RWPE1 (cell line): ENCODE measurements at regions not wholly inside any gene's neighbourhood (a gene's known extent, or its start where the extent isn't known, plus 50 kb on each side); places are given as distances from the start of the nearest gene placed in this dataset.

Experiments
- CTCF ChIA-PET: fragments of 350-600 bp; sonication (Branson Sonifier 250); formaldehyde crosslinking; extraction: SDS; loops from one replicate; lab custom pipeline; 2021; lab: Yijun Ruan, JAX
- POLR2A ChIA-PET: fragments of 400-600 bp; formaldehyde crosslinking; extraction: SDS; loops from one replicate; lab custom pipeline; 2020; ENCODE audit warnings: antibody characterized with exemption; ENCODE audit not compliant: low non-redundant PET; lab: Yijun Ruan, JAX
- DNase-seq: peaks from one replicate; pipeline ENCODE4 v3.0.0; 2012; ENCODE audit warnings: low spot score
- H3K27ac ChIP-seq: fragments of 450-650 bp; 2 replicates; pipeline ENCODE4 v1.5.1; 2017
- TF ChIP-seq, protein P1 (sequence below): fragments of 450-650 bp; conservative IDR thresholded peaks from 2 replicates; pipeline ENCODE4 v1.5.1; 2017; ENCODE audit warnings: low read depth, mild to moderate bottlenecking

DNA sequence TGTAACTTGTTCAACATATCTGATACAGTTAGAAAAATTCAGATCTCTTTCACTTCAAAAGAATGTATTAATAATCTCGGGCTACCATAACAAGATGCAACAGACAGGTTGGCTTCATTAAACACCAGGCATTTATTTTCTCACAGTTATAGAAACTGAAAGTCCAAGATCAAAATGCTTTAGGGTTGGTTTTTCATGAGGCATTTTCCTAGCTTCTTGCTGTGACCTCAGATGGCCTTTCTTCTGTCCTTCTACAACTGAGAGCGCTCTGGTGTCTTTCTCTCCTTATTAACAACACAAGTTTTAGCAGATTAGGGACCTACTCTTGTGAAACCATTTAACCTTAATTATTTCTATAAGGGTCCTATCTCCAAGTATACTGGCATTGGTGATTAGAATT lies 452.5 kb downstream of the ZNF804A start:
- no peak overlapping the region for H3K27ac ChIP-seq
- DNase-seq, result no peak
- TF ChIP-seq, protein P1, sequence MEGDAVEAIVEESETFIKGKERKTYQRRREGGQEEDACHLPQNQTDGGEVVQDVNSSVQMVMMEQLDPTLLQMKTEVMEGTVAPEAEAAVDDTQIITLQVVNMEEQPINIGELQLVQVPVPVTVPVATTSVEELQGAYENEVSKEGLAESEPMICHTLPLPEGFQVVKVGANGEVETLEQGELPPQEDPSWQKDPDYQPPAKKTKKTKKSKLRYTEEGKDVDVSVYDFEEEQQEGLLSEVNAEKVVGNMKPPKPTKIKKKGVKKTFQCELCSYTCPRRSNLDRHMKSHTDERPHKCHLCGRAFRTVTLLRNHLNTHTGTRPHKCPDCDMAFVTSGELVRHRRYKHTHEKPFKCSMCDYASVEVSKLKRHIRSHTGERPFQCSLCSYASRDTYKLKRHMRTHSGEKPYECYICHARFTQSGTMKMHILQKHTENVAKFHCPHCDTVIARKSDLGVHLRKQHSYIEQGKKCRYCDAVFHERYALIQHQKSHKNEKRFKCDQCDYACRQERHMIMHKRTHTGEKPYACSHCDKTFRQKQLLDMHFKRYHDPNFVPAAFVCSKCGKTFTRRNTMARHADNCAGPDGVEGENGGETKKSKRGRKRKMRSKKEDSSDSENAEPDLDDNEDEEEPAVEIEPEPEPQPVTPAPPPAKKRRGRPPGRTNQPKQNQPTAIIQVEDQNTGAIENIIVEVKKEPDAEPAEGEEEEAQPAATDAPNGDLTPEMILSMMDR, result no peak
- POLR2A ChIA-PET, result no interaction called here
- CTCF ChIA-PET, result no interaction called here

DNA sequence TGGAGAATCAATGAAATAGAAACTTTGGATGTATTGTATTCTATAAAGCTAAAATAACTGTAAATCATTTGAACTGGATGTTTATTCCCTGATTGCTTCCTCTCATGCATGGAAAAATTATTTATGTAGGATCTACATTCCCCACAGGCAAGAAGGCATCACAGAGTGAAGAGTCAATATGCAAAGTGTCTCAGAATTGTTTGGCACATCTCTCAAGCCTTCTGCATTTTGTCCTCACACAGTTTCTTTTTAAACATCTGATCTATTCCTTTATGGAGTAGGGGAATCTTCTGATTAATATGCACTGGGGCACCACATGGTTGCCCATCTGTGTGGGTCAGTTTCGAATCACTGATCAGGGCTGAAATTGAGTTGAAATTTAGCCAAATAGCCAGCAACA lies 465.4 kb downstream of the ZNF804A start:
- no peak for DNase-seq
- ChIA-PET POLR2A (no interaction called here), CTCF (no interaction called here)
- TF ChIP-seq, protein P1, result no peak
- no peak overlapping the region for H3K27ac ChIP-seq

DNA sequence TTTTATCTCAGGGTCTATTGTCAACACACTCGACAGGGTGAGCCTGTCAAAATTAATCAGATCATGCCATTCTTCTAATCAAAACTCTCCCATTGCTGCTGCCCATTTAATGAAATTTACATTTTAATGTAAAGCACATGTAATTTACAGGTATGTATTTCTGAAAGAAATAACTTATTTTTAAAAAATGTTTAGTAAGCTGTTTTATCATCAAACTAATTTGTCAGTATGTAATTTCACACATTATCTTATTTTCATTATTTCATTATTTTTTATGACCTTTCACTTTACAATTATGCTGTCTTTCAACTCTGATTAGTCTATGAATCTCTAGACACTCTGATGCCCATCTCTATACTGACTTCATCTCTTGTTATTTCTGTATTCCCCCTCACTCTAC lies 467.8 kb downstream of the ZNF804A start:
- no peak for DNase-seq
- CTCF ChIA-PET, result no interaction called here
- POLR2A ChIA-PET, result no interaction called here
- H3K27ac ChIP-seq, result no peak overlapping the region
- TF ChIP-seq, protein P1, result no peak

DNA sequence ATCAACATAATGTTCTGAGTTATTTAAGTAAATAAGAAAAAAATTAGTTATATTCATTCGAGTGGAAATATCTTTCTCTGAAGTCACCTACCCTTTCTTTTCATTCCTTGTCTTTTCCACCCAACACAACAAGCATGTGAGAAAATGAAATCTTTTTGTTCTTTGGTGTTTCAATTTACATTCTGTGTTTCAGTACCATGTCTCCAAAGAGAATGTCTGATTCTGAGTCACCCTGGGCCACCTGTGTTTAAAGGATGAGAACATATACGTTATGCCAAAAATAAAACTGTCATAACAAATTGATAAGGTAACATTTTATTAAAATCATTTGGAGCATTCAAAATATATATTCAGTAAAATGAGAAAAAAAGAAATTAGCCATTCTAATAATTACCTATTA lies 470.8 kb downstream of the ZNF804A start:
- POLR2A ChIA-PET, result no interaction called here
- CTCF ChIA-PET, result no interaction called here
- TF ChIP-seq, protein P1, result no peak

DNA sequence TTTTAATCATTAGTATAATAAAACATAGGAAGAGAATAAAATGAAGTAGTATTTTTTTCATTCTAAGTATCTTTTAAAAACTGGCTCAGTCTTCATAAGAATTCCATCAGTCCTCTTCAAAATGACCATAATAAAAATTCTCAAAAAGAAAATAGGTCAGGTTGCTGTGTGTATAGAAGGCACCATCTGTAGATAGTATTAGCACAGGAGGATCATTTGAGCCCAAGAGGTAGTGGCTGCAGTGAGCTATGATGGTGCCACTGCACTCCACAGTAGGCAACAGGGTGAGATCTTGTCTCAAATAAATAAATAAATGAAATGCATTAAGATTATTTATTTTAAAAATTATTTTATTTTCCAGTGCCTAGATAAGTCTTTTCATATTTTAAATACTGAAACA lies 475.8 kb downstream of the ZNF804A start:
- TF ChIP-seq, protein P1, result no peak
- H3K27ac ChIP-seq, result no peak overlapping the region
- POLR2A ChIA-PET, result no interaction called here
- CTCF ChIA-PET, result interaction anchor here (0.8 kb wide), 1 partner anchor 419 kb away, joined by 3 read pairs; no protein-coding TSS in a partner anchor
- no peak for DNase-seq

More for the DNA sequence above, 470.8 kb downstream of the ZNF804A start:
- H3K27ac ChIP-seq, result no peak overlapping the region
- DNase-seq, result no peak

DNA sequence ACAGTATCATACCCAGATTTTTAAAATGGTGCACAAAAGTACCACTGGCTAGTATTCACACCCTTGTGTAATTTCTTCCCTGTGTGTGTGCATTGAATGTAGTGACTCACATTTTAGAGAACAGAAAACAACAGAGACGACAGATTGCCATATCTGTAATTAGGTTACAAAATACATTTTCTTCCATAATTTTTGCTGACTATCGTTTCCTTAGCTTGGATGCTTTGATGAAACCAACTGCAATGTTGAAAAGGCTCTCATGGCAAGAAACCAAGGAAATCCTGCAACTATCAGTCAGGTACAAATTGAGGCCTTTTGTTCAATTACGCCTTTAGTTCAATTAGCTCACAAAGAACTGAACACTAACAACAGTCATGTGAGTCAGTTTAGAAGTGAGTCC lies 484.4 kb downstream of the ZNF804A start:
- no peak overlapping the region for H3K27ac ChIP-seq
- CTCF ChIA-PET, result no interaction called here
- no peak for DNase-seq
- POLR2A ChIA-PET, result no interaction called here
- TF ChIP-seq, protein P1, result no peak

DNA sequence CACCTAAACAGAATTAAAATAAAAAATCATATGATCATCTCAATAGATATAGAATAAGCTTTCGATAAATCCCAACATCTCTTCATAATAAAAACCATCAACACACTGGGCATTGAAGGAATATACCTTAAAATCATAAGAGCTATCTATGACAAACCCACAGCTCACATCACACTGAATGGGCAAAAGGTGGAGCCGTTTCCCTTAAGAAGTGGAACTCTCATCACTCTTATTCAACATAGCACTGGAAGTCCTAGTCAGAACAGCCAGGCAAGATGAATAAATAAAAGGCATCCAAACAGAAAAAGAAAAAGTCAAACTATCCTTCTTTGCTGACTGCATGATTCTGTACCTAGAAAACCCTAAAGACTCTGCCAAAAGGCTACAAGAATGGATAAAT lies 510.3 kb downstream of the ZNF804A start:
- TF ChIP-seq, protein P1, result no peak
- no peak for DNase-seq
- POLR2A ChIA-PET, result no interaction called here
- CTCF ChIA-PET, result no interaction called here
- no peak overlapping the region for H3K27ac ChIP-seq
